ENCODE measurements at regions not wholly inside any gene's neighbourhood (a gene's known extent, or its start where the extent isn't known, plus 50 kb on each side); places are given as distances from the start of the nearest gene placed in this dataset.

DNA sequence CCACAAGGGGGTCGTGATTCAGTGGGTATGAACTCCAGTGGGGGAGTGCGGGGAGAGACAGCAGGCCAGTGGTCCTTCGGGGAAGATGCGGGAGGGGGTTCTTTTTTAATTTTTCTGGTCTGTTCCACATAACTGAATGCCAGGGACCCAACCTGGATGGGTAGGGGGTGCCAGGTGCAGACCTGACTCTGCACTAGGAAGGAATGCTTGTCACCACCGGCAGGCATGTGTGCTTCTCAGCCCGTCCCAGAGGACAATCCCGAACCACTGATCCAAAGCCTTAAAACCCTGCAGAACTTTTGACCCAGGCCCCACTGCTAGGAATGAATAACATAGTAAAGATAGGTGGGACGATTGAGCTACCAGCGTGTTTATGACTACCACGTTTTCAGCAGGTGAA lies 72.0 kb downstream of the DIO3 start:
- H3K4me3 ChIP-seq (ENCODE audit: low read depth, poor library complexity, severe bottlenecking), result no peak overlapping the region
- TF ChIP-seq, protein P1, sequence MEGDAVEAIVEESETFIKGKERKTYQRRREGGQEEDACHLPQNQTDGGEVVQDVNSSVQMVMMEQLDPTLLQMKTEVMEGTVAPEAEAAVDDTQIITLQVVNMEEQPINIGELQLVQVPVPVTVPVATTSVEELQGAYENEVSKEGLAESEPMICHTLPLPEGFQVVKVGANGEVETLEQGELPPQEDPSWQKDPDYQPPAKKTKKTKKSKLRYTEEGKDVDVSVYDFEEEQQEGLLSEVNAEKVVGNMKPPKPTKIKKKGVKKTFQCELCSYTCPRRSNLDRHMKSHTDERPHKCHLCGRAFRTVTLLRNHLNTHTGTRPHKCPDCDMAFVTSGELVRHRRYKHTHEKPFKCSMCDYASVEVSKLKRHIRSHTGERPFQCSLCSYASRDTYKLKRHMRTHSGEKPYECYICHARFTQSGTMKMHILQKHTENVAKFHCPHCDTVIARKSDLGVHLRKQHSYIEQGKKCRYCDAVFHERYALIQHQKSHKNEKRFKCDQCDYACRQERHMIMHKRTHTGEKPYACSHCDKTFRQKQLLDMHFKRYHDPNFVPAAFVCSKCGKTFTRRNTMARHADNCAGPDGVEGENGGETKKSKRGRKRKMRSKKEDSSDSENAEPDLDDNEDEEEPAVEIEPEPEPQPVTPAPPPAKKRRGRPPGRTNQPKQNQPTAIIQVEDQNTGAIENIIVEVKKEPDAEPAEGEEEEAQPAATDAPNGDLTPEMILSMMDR (IDR thresholded peaks at IDR 0.05), result no peak
- TF ChIP-seq POLR2A (IDR thresholded peaks at IDR 0.05), result no peak
- DNase-seq (ENCODE audit: low spot score in 2 of 2), result peak in 1 of 2 donors; percentile 53
- 86 to 87% methylated on average over 10 of the region's 10 CpGs for WGBS, 2 donors
- intact Hi-C loops (cut with DNase I; ENCODE audit: low total_unique reads), result loop anchor here (10.0 kb wide), 1 partner anchor 818 kb away; no protein-coding TSS in a partner anchor

DNA sequence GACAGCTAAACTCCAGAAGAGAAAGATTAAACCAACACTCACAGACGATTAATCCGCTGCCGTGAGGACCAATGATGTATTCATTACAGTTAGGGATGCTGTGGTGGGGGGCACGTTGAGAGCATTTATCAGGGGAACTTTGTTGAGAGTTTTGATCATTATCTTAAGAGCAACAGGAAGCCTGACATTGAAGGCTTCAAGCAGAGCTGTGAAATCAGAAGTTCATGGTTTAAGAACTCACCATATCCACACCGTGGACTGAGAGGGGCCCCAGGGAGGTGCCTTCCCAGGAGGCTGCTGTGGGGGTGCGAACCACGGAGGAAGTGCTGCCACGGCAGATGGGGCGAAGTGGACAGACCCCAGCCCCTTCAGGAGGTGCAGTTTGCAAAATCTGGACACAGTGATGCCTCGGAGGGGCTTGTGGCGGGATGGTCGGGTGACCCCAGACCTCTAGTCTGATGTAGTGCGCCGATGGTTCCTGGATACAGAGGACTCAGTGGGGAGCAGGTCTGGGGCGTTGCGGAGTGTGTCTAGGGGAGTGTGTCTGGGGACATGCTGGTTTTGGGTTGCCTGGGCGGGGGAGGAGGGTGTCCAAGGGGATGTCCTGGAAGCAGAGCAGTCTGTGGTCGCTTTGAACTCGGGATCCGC lies 73.0 kb downstream of the DIO3 start:
- TF ChIP-seq, protein P1 (IDR thresholded peaks at IDR 0.05), result no peak
- no peak for TF ChIP-seq POLR2A (IDR thresholded peaks at IDR 0.05)
- no peak overlapping the region for H3K4me3 ChIP-seq (ENCODE audit: low read depth, poor library complexity, severe bottlenecking)
- WGBS, 2 donors, result 79 to 82% methylated on average over 15 to 19 of the region's 20 CpGs
- DNase-seq (ENCODE audit: low spot score in 2 of 2), result peak in 1 of 2 donors; percentile 75
- intact Hi-C loops (cut with DNase I; ENCODE audit: low total_unique reads), result loop anchor here (10.0 kb wide), 1 partner anchor 820 kb away; no protein-coding TSS in a partner anchor

- no peak overlapping the region for H3K4me3 ChIP-seq (ENCODE audit: low read depth, poor library complexity, severe bottlenecking)
- peak in 1 of 2 donors; percentile 76 for DNase-seq (ENCODE audit: low spot score in 2 of 2)
- intact Hi-C loops (cut with DNase I; ENCODE audit: low total_unique reads), result loop anchor here (10.0 kb wide), 1 partner anchor 820 kb away; no protein-coding TSS in a partner anchor
- 85 to 90% methylated on average over 56 of the region's 56 CpGs for WGBS, 2 donors
- TF ChIP-seq POLR2A (IDR thresholded peaks at IDR 0.05), result no peak
- TF ChIP-seq, protein P1 (IDR thresholded peaks at IDR 0.05), result no peak
Measured at GRCh38 chr14:101634850-101635748, 73.8 kb downstream of the DIO3 start.

- 80 to 86% methylated on average over 17 to 18 of the region's 18 CpGs for WGBS, 2 donors
- DNase-seq (ENCODE audit: low spot score in 2 of 2), result peak in 1 of 2 donors; percentile 72
- intact Hi-C loops (cut with DNase I; ENCODE audit: low total_unique reads), result loop anchor here (10.0 kb wide), 1 partner anchor 821 kb away; no protein-coding TSS in a partner anchor
- TF ChIP-seq, protein P1 (IDR thresholded peaks at IDR 0.05), result no peak
- no peak for TF ChIP-seq POLR2A (IDR thresholded peaks at IDR 0.05)
- H3K4me3 ChIP-seq (ENCODE audit: low read depth, poor library complexity, severe bottlenecking), result no peak overlapping the region
Measured at GRCh38 chr14:101635749-101636560, 74.7 kb downstream of the DIO3 start.

GRCh38 chr14:101639241-101639833 lies 78.0 kb downstream of the DIO3 start:
- WGBS, 2 donors, result 78 to 83% methylated on average over 9 of the region's 9 CpGs
- intact Hi-C loops (cut with DNase I; ENCODE audit: low total_unique reads), result loop anchor here (10.0 kb wide), 1 partner anchor 825 kb away; no protein-coding TSS in a partner anchor

More at GRCh38 chr14:101639241-101639833, 78.0 kb downstream of the DIO3 start:
- TF ChIP-seq, protein P1 (IDR thresholded peaks at IDR 0.05), result no peak
- TF ChIP-seq POLR2A (IDR thresholded peaks at IDR 0.05), result no peak
- H3K4me3 ChIP-seq (ENCODE audit: low read depth, poor library complexity, severe bottlenecking), result no peak overlapping the region
- no peak for DNase-seq (ENCODE audit: low spot score in 2 of 2)
